ENCODE measurements at regions not wholly inside any gene's neighbourhood (a gene's known extent, or its start where the extent isn't known, plus 50 kb on each side); places are given as distances from the start of the nearest gene placed in this dataset.
"Not testable (repeated sequence)": the region's sequence is repeated elsewhere in the genome, so short reads cannot be mapped to it uniquely, and the experiment has no call there.

DNA sequence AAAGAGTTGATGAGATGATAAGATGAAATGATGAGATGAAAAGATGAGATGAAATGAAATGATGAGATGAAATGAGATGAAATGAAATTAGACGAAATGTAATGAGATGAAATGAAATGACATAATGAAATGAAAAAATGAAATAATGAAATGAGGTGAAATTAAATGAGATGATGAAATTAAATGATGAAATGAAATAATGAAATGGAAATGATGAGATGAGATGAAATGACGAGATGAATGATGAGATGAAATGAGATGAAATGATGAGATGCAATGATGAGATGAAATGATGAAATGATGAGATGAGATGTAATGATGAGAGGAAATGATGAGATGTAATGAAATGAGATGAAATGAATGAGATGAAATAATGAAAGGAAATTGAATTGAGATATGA, 339.3 kb upstream of the PLGLB1 start:
- not testable (repeated sequence) for DNase-seq

DNA sequence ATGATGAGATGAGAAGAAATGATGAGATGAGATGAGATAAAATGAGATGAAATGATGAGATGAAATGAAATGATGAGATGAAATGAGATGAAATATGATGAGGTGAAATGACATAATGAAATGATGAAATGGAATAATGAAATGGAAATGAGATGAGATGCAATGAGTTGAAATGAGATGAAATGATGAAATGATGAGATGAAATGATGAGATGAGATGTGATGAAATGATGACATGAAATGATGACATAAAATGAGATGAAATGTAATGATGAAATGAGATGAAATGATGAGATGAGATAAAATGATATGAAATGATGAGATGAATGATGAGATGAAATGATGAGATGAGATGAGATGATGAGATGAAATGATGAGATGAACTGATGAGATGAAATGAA, 340.2 kb upstream of the PLGLB1 start:
- DNase-seq: not testable (repeated sequence)

DNA sequence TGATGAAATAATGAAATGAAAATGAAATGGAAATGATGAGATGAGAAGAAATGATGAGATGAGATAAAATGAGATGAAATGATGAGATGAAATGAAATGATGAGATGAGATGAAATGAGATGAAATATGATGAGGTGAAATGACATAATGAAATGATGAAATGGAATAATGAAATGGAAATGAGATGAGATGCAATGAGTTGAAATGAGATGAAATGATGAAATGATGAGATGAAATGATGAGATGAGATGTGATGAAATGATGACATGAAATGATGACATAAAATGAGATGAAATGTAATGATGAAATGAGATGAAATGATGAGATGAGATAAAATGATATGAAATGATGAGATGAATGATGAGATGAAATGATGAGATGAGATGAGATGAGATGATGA, 342.7 kb upstream of the PLGLB1 start:
- DNase-seq: not testable (repeated sequence)

DNA sequence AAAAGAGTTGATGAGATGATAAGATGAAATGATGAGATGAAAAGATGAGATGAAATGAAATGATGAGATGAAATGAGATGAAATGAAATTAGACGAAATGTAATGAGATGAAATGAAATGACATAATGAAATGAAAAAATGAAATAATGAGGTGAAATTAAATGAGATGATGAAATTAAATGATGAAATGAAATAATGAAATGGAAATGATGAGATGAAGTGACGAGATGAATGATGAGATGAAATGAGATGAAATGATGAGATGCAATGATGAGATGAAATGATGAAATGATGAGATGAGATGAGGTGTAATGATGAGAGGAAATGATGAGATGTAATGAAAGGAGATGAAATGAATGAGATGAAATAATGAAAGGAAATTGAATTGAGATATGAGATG, 343.4 kb upstream of the PLGLB1 start:
- DNase-seq: not testable (repeated sequence)

DNA sequence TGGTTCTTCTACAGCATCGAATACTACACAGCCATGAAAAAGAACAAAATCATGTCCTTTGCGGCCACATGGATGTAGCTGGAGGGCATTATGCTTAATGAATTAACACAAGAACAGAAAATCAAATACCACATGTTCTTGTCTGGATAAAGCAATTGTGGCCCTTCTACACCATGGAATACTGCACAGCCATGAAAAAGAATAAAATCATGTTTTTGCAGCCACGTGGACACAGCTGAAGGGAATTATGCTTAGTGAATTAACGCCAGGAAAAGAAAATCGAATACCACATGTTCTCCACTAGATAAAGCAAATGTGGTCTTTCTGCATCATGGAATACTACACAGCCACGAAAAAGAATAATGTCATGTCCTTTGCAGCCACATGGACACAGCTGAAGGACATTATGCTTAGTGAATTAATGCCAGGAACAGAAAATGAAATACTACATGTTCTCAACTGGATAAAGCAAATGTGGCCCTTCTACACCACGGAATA, 361.8 kb upstream of the PLGLB2 start:
- DNase-seq: not testable (repeated sequence)

DNA sequence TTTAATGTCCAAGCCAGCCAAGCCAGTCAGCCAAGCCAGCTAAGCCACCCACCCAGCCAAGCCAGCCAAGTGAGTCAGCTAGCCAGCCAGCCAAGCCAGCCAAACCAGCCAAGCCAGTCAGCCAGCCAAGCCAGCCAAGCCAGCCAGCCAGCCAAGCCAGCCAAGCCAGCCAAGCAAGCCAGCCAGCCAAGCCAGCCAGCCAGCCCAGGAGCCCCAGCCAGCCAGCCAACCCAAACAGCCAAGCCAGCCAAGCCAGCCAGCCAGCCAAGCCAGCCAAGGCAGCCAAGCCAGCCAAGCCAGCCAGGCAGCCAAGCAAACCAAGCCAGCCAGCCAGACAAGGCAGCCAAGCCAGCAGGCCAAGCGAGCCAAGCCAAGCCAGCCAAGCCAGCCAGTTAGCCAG, 352.1 kb upstream of the PLGLB2 start:
- DNase-seq: not testable (repeated sequence)

DNA sequence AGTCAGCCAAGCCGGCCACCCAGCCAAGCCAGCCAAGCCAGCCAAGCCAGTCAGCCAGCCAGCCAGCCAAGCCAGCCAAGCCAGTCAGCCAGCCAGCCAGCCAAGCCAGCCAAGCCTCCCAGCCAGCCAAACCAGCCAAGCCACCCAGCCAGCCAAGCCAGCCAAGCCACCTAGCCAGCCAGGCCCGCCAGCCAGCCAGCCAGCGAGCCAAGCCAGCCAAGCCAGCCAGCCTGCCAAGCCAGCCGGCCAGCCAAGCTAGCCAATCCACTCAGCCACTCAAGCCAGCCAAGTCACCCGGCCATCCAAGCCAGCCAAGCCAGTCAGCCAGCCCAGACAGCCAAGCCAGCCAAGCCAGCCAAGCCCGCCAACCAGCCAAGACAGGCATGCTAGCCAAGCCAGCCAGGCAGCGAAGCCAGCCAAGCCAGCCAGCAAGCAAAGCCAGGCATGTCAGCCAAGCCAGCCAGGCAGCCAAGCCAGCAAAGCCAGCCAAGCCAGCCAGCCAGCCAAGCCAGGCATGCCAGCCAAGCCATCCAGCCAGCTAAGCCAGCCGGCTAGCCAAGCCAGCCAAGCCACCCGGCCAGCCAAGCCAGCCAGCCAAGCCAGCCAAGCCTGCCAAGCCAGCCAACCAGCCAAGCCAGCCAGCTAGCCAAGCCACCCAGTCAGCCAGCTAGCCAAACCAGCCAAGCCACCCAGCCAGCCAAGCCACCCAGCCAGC, 351.2 kb upstream of the PLGLB2 start:
- not testable (repeated sequence) for DNase-seq

DNA sequence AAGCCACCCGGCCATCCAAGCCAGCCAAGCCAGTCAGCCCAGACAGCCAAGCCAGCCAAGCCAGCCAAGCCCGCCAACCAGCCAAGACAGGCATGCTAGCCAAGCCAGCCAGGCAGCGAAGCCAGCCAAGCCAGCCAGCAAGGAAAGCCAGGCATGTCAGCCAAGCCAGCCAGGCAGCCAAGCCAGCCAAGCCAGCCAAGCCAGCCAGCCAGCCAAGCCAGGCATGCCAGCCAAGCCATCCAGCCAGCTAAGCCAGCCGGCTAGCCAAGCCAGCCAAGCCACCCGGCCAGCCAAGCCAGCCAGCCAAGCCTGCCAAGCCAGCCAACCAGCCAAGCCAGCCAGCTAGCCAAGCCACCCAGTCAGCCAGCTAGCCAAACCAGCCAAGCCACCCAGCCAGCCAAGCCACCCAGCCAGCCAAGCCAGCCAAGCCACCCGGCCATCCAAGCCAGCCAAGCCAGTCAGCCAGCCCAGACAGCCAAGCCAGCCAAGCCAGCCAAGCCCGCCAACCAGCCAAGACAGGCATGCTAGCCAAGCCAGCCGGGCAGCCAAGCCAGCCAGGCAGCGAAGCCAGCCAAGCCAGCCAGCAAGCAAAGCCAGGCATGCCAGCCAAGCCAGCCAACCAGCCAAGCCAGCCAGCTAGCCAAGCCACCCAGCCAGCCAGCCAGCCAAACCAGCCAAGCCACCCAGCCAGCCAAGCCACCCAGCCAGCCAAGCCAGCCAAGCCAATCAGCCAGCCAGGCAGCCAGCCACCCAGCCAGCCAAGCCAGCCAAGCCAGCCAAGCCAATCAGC, 350.4 kb upstream of the PLGLB2 start:
- DNase-seq: not testable (repeated sequence)

DNA sequence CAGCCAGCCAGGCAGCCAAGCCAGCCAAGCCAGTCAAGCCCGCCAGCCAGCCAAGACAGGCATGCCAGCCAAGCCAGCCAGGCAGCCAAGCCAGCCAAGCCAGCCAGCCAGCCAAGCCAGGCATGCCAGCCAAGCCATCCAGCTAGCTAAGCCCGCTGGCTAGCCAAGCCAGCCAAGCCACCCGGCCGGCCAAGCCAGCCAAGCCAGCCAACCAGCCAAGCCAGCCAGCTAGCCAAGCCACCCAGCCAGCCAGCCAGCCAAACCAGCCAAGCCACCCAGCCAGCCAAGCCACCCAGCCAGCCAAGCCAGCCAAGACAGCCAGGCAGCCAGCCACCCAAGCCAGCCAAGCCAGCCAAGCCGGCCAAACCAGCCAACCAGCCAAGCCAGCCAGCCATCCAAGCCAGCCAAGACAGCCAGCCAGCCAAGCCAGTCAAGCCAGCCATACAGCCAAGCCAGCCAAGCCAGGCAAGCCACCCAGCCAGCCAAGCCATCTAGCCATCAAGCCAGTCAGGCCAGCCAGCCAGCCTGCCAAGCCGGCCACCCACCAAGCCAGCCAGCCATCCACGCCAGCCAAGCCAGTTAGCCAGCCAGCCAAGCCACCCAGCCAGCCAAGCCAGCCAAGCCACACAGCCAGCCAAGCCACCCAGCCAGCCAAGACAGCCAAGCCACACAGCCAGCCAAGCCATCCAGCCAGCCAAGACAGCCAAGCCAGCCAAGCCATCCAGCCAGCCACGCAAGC, 349.2 kb upstream of the PLGLB2 start:
- not testable (repeated sequence) for DNase-seq

DNA sequence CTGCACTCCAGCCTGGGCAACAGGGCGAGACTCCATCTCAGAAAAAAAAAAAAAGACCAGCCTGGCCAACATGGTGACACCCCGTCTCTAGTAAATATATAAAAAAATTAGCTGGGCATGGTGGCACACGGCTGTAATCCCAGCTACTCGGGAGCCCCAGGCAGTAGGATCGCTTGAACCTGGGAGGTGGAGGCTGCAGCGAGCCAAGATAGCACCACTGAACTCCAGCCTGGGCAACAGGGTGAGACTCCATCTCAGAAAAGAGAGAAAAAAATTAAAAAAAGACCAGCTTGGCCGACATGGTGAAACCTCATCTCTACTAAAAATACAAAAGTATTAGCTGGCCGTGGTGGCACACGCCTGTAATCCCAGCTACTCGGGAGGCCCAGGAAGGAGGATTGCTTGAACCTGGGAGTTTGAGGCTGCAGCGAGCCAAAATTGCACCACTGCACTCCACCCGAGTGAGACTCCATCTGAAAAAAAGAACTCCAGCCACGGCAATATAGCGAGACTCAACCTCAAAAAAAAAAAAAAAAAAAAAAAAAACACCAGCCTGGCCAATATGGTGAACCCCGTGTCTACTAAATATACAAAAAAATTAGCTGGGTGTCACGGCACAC, 346.1 kb upstream of the PLGLB2 start:
- no peak for DNase-seq

DNA sequence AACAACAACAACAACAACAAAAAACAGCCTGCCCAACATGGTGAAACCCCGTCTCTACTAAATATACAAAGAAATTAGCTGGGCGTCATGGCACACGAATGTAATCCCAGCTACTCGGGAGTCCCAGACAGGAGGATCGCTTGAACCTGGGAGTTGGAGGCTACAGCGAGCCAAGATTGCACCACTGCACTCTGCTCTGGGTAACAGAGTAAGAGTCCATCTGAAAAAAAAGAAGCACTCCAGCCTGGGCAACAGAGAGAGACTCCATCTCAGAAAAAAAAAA, 344.1 kb upstream of the PLGLB2 start:
- DNase-seq: no peak

DNA sequence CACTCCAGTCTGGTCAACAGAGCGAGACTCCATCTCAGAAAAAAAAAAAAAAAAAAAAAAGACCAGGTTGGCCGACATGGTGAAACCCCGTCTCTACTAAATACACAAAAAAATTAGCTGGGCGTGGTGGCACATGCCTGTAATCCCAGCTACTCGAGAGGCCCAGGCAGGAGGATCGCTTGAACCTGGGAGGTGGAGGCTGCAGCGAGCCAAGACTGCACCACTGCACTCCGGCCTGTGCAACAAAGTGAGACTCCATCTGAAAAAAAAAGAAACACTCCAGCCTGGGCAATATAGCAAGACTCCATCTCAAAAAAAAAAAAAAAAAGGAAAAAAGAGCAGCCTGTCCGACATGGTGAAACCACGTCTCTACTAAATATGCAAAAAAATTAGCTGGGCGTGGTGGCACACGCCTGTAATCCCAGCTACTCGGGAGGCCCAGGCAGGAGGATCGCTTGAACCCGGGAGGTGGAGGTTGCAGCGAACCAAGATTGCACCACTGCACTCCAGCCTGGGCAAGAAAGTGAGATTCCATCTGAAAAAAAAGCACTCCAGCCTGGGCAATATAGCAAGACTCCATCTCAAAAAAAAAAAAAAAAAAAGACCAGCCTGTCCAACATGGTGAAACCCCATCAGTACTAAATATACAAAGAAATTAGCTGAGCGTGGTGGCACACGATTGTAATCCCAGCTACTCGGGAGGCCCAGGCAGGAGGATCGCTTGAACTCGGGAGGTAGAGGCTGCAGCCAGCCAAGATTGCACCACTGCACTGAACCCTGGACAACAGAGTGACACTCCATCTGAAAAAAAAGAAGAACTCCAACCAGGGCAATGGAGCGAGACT, 343.3 kb upstream of the PLGLB2 start:
- DNase-seq: not testable (repeated sequence)

DNA sequence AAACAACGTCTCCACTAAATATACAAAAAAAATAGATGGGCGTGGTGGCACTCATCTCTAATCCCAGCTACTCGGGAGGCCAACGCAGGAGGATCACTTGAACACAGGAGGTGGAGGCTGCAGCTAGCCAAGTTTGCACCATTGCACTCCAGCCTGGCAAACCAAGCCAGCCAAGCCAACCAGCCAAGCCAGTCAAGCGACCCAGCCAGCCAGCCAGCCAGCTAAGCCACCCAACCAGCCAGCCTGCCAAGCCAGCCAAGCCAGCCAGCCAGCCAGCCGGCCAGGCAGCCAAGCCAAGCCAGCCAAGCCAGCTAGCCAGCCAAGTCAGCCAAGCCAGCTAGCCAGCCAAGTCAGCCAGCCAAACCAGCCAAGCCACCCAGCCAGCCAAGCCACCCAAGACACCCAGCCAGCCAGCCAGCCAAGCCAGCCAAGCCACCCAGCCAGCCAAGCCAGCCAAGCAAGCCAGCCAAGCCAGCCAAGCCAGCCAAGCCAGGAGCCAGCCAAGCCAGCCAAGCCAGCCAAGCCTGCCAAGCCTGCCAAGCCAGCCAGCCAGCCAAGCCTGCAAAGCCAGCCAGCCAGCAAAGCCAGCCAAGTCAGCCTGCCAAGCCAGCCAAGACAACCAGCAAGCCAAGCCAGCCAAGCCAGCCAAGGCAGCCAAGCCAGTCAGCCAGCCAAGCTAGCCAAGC, 342.2 kb upstream of the PLGLB2 start:
- DNase-seq: not testable (repeated sequence)

DNA sequence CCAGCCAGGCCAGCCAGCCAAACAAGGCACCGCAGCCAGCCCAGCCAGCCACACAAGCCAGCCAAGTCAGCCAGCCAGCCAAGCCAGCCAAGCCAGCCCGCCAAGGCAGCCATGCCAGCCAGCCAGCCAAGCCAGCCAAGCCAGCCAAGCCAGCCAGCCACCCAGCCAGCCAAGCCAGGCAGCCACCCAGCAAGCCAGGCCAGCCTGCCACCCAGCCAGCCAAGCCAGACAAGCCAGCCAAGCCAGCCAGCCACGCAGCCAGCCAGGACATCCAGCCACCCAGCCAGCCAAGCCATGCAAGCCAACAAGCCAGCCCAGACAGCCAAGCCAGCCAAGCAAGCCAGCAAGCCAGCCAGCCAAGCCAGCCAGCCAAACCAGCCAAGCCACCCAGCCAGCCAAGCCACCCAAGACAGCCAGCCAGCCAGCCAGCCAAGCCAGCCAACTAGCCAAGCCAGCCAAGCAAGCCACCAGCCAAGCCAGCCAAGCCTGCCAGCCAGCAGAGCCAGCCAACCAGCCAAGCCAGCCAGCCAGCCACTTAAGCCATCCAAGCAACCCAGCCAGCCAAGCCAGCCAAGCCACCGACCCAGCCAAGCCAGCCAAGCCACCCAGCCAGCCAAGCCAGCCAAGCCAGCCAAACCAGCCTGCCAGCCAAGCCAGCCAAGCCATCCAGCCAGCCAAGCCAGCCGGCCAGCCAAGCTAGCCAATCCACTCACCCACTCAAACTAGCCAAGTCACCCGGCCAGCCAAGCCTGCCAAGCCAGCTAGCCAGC, 341.3 kb upstream of the PLGLB2 start:
- DNase-seq: not testable (repeated sequence)

DNA sequence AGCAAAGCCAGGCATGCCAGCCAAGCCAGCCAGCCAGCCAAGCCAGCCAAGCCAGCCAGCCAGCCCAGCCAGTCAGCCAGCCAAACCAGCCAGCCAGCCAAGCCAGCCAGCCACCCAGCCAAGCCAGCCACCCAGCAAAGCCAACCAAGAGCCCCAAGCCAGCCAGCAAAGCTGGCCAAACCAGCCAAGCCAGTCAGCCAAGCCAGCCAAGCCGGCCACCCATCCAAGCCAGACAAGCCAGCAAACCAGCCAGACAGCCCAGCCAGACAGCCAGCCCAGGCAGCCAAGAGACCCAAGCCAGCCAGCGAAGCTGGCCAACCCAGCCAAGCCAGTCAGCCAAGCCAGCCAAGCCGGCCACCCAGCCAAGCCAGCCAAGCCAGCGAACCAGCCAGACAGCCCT, 338.3 kb upstream of the PLGLB2 start:
- DNase-seq: not testable (repeated sequence)

DNA sequence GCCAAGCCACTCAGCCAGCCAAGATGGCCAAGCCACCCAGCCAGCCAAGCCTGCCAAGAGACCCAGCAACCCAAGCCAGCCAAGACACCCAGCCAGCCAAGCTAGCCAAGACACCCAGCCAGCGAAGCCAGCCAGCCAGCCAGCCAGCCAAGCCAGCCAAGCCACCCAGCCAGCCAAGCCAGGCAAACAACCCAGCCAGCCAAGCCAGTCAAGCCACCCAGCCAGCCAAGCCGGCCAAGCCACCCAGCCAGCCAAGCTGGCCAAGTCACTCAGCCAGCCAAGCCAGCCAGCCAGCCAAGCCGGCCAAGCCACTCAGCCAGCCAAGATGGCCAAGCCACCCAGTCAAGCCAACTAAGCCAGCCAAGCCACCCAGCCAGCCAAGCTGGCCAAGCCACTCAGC, 337.5 kb upstream of the PLGLB2 start:
- not testable (repeated sequence) for DNase-seq

DNA sequence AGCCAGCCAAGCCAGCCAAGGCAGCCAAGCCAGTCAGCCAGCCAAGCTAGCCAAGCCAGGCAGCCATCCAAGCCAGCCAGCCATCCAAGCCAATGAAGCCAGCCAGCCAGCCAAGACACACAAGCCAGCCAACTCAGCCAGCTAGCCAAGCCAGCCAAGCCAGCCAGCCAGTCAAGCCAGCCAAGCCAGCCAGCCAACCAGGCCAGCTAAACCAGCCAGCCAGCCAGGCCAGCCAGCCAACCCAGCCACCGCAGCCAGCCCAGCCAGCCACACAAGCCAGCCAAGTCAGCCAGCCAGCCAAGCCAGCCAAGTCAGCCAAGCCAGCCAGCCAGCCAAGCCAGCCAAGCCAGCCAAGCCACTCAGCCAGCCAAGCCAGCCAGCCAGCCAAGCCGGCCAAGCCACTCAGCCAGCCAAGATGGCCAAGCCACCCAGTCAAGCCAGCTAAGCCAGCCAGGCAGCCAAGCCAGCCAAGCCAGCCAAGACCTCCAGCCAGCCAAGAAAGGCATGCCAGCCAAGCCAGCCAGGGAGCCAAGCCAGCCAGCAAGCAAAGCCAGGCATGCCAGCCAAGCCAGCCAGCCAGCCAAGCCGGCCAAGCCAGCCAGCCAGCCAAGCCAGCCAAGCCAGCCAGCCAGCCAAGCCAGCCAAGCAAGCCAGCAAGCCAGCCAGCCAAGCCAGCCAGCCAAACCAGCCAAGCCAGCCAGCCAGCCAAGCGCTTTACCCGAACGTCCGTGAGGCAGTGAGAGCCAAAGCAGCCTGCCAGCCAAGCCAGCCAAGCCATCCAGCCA, 335.7 kb upstream of the PLGLB2 start:
- not testable (repeated sequence) for DNase-seq

DNA sequence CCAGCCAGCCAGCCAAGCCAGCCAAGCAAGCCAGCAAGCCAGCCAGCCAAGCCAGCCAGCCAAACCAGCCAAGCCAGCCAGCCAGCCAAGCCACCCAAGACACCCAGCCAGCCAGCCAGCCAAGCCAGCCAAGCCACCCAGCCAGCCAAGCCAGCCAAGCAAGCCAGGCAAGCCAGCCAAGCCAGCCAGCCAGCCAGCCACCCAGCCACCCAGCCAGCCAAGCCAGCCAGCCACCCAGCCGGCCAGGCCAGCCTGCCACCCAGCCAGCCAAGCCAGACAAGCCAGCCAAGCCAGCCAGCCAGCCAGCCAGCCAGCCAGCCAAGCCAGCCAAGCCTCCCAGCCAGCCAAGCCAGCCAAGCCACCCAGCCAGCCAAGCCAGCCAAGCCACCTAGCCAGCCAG, 333.6 kb upstream of the PLGLB2 start:
- not testable (repeated sequence) for DNase-seq

DNA sequence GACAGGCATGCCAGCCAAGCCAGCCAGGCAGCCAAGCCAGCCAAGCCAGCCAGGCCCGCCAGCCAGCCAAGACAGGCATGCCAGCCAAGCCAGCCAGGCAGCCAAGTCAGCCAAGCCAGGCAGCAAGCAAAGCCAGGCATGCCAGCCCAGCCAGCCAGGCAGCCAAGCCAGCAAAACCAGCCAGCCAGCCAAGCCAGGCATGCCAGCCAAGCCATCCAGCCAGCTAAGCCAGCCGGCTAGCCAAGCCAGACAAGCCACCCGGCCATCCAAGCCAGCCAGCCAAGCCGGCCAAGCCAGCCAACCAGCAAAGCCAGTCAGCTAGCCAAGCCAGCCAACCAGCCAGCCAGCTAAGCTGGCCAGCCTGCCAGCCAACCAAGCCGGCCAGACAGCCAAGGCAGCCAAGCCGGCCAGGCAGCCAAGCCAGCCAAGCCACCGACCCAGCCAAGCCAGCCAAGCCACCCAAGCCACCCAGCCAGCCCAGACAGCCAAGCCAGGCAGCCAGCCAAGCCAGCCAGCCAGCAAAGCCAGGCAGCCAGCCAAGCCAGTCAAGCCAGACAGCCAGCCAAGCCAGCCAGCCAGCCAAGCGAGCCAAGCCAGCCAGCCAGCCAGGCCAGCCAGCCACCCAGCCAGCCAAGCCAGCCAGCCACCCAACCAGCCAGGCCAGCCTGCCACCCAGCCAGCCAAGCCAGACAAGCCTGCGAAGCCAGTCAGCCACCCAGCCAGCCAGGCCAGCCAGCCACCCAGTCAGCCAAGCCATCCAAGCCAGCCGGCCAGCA, 332.9 kb upstream of the PLGLB2 start:
- DNase-seq: not testable (repeated sequence)

Data from central memory CD4-positive, alpha-beta T cell (primary cell).